Esophagus mucosa (tissue), 1 donor: ENCODE measurements at regions not wholly inside any gene's neighbourhood (a gene's known extent, or its start where the extent isn't known, plus 50 kb on each side); places are given as distances from the start of the nearest gene placed in this dataset.

Experiments used
- ATAC-seq: fragments of 200-7000 bp; cut with Tn5 transposase; one replicate; pipeline ENCODE4 v1.9.1; 2020
- donor health status: DM: yes; HTN: yes; CAD: no.

GRCh38 chr17:59451706-59452105, 113.7 kb upstream of the DHX40 start:
- ATAC-seq = peak; percentile 76

GRCh38 chr17:59454633-59455105, 110.7 kb upstream of the DHX40 start:
- ATAC-seq = no peak

GRCh38 chr17:59456428-59456827, 109.0 kb upstream of the DHX40 start:
- no peak for ATAC-seq

- ATAC-seq = no peak
Observed at GRCh38 chr17:59456923-59457615, 108.3 kb upstream of the DHX40 start.

GRCh38 chr17:59462385-59462784, 103.0 kb upstream of the DHX40 start:
- no peak for ATAC-seq

- ATAC-seq = no peak
Observed at GRCh38 chr17:59464246-59464645, 101.2 kb upstream of the DHX40 start.

- ATAC-seq = no peak
Observed at GRCh38 chr17:59465949-59466307, 99.5 kb upstream of the DHX40 start.

GRCh38 chr17:59466946-59467801, 98.2 kb upstream of the DHX40 start:
- no peak for ATAC-seq

- no peak for ATAC-seq
Observed at GRCh38 chr17:59469786-59470485, 95.5 kb upstream of the DHX40 start.

- ATAC-seq = no peak
Observed at GRCh38 chr17:59470624-59471297, 94.6 kb upstream of the DHX40 start.

- no peak for ATAC-seq
Observed at GRCh38 chr17:59476413-59476812, 89.0 kb upstream of the DHX40 start.

- ATAC-seq = no peak
Observed at GRCh38 chr17:59479141-59479540, 86.3 kb upstream of the DHX40 start.

- no peak for ATAC-seq
Observed at GRCh38 chr17:59483860-59484259, 81.5 kb upstream of the DHX40 start.

GRCh38 chr17:59485015-59485414, 80.4 kb upstream of the DHX40 start:
- ATAC-seq = no peak

GRCh38 chr17:59485946-59486345, 79.5 kb upstream of the DHX40 start:
- no peak for ATAC-seq

GRCh38 chr17:59487161-59487873, 78.1 kb upstream of the DHX40 start:
- no peak for ATAC-seq

- no peak for ATAC-seq
Observed at GRCh38 chr17:59488805-59489204, 76.6 kb upstream of the DHX40 start.

GRCh38 chr17:59490216-59490615, 75.2 kb upstream of the DHX40 start:
- ATAC-seq = no peak

GRCh38 chr17:59491353-59492090, 73.9 kb upstream of the DHX40 start:
- ATAC-seq = no peak

GRCh38 chr17:59492091-59492451, 73.3 kb upstream of the DHX40 start:
- ATAC-seq = peak; percentile 74

- no peak for ATAC-seq
Observed at GRCh38 chr17:59493867-59494266, 71.5 kb upstream of the DHX40 start.
